ENCODE measurements at regions not wholly inside any gene's neighbourhood (a gene's known extent, or its start where the extent isn't known, plus 50 kb on each side); places are given as distances from the start of the nearest gene placed in this dataset.

- Mint-ChIP-seq H3K27me3 (ENCODE audit: low read depth) (no peaks in the 10 kb centered on the region), H3K27ac (ENCODE audit: unreplicated experiment) (no peak overlapping the region), H3K9me3 (no peaks in the 10 kb centered on the region), H3K4me1 (peaks cover 49% of the 10 kb centered on the region), H3K36me3 (ENCODE audit: low read depth) (no peaks in the 10 kb centered on the region), H3K4me3 (no peak overlapping the region)
- no peak for TF ChIP-seq CTCF (conservative IDR thresholded peaks at IDR 0.05)
- no peak for DNase-seq (ENCODE audit: low read depth, low spot score)
Observed at GRCh38 chr1:201675143-201675542, 136.2 kb downstream of the NAV1 start.

GRCh38 chr1:201676197-201676596, 137.3 kb downstream of the NAV1 start:
- no peak overlapping the region for H3K27ac Mint-ChIP-seq (ENCODE audit: unreplicated experiment)

GRCh38 chr1:201676641-201677040, 137.7 kb downstream of the NAV1 start:
- H3K36me3 Mint-ChIP-seq (ENCODE audit: low read depth) = no peaks in the 10 kb centered on the region

More at GRCh38 chr1:201676197-201676596, 137.3 kb downstream of the NAV1 start:
- no peaks in the 10 kb centered on the region for H3K9me3 Mint-ChIP-seq
- DNase-seq (ENCODE audit: low read depth, low spot score) = no peak
- H3K27me3 Mint-ChIP-seq (ENCODE audit: low read depth) = no peaks in the 10 kb centered on the region
- H3K36me3 Mint-ChIP-seq (ENCODE audit: low read depth) = no peaks in the 10 kb centered on the region
- no peak for TF ChIP-seq CTCF (conservative IDR thresholded peaks at IDR 0.05)
- H3K4me3 Mint-ChIP-seq = no peak overlapping the region
- H3K4me1 Mint-ChIP-seq = peaks cover 56% of the 10 kb centered on the region

GRCh38 chr1:201678264-201679101, 139.6 kb downstream of the NAV1 start:
- Mint-ChIP-seq H3K4me1 (peaks cover 60% of the 10 kb centered on the region), H3K27ac (ENCODE audit: unreplicated experiment) (no peak overlapping the region)
- DNase-seq (ENCODE audit: low read depth, low spot score) = no peak

More at GRCh38 chr1:201676641-201677040, 137.7 kb downstream of the NAV1 start:
- H3K9me3 Mint-ChIP-seq = no peaks in the 10 kb centered on the region
- no peaks in the 10 kb centered on the region for H3K27me3 Mint-ChIP-seq (ENCODE audit: low read depth)
- no peak overlapping the region for H3K27ac Mint-ChIP-seq (ENCODE audit: unreplicated experiment)
- H3K4me1 Mint-ChIP-seq = peaks cover 59% of the 10 kb centered on the region
- H3K4me3 Mint-ChIP-seq = no peak overlapping the region
- no peak for TF ChIP-seq CTCF (conservative IDR thresholded peaks at IDR 0.05)
- DNase-seq (ENCODE audit: low read depth, low spot score) = no peak

GRCh38 chr1:201681375-201681774, 142.4 kb downstream of the NAV1 start:
- H3K4me1 Mint-ChIP-seq = peaks cover 41% of the 10 kb centered on the region
- H3K4me3 Mint-ChIP-seq = no peak overlapping the region
- H3K36me3 Mint-ChIP-seq (ENCODE audit: low read depth) = no peaks in the 10 kb centered on the region
- H3K9me3 Mint-ChIP-seq = no peaks in the 10 kb centered on the region
- TF ChIP-seq CTCF (conservative IDR thresholded peaks at IDR 0.05) = no peak
- no peaks in the 10 kb centered on the region for H3K27me3 Mint-ChIP-seq (ENCODE audit: low read depth)
- H3K27ac Mint-ChIP-seq (ENCODE audit: unreplicated experiment) = no peak overlapping the region
- DNase-seq (ENCODE audit: low read depth, low spot score) = no peak

More at GRCh38 chr1:201678264-201679101, 139.6 kb downstream of the NAV1 start:
- Mint-ChIP-seq H3K36me3 (ENCODE audit: low read depth) (no peaks in the 10 kb centered on the region), H3K4me3 (no peak overlapping the region), H3K9me3 (no peaks in the 10 kb centered on the region), H3K27me3 (ENCODE audit: low read depth) (no peaks in the 10 kb centered on the region)
- TF ChIP-seq CTCF (conservative IDR thresholded peaks at IDR 0.05) = no peak
